OCI-M2 (cell line): ENCODE measurements at regions not wholly inside any gene's neighbourhood (a gene's known extent, or its start where the extent isn't known, plus 50 kb on each side); places are given as distances from the start of the nearest gene placed in this dataset.

Experiments
- DNase-seq: peaks from one replicate; lab custom pipeline; 2025; ENCODE audit not compliant: unreplicated experiment; lab: John Stamatoyannopoulos, UW

GRCh38 chr4:175125410-175126068 lies 207.4 kb downstream of the ADAM29 start:
- DNase-seq, result no peak

- no peak for DNase-seq
These were observed 209.2 kb downstream of the ADAM29 start for GRCh38 chr4:175127314-175127713.

GRCh38 chr4:175129797-175130196 lies 211.6 kb downstream of the ADAM29 start:
- DNase-seq, result no peak

DNA sequence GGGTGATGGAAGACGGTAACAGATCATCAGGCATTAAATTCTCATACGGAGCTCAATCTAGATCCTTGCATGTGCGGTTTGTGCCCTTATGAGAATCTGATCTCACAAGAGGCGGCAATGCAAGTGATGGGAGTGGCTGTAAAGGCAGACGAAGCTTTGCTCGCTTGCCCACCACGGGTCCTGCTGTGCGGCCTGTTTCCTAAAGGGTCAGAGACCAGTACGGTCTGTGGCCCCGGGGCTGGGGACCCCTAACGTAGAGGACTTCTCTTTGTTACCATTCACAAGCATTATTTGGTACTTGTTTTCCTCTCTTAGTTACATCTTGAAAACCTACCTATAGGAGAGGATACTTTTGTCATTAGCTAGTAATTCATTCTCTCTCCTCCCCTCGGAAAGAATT lies 221.0 kb downstream of the ADAM29 start:
- DNase-seq, result no peak

DNA sequence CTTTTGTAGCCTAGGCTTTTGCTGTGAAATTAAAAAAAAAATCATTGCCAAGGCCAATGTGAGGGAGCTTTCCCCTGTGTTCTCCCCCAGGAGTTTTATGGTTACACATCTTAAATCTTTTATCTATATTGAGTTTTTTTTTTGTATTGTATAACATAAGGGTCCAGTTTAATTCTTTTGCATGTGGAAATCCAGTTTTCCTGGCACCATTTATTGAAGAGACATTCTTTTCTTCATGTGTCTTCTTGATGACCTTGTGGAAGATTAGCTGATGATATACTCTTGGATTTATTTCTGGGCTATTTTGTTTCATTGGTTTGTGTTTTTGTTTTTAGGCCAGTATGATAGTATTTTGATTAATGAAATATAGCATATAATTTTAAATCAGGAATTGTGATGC lies 225.0 kb downstream of the ADAM29 start:
- DNase-seq, result no peak

- DNase-seq, result no peak
These were observed 228.6 kb downstream of the ADAM29 start for GRCh38 chr4:175146799-175147198.

DNA sequence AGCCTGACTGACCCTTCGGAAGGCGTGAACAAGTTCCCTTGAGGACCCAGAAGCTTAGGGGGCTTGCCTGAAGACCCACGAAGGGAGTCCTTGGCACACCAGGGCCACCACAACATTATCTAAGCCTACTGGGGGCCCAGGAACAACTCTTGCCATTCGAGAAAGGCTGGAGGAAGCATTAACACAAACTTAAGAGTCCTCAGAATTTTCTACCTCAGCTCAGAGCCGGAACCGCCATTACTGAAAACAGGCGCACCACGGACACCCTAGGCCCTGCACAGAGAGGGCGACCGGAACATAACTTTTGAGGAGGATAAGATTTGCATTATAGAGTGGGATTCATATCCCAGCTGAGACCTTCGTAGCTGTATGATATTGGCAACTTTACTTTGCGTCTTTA lies 229.1 kb downstream of the ADAM29 start:
- DNase-seq, result no peak

- DNase-seq, result no peak
These were observed 247.9 kb downstream of the ADAM29 start for GRCh38 chr4:175166020-175166419.

DNA sequence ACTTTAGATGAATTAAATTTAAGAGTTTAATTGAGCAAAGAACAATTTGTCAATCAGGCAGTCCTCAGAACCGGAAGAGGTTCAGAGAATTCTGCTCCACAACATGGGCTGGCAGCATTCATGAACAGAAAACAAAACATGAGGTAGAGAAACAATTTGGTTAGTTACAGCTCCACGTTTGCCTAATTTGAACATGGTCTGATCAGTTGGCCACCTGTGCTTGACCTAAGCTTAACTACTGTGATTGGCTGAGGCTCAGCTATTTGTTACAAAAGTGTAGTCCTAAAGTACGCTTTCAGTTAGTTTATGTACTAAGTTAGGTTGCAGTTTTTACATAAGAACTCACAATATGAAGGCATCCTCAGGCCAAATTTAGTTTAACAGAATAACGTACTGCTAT lies 258.6 kb downstream of the ADAM29 start:
- DNase-seq, result no peak

GRCh38 chr4:175190654-175191053 lies 272.5 kb downstream of the ADAM29 start:
- DNase-seq, result no peak

DNA sequence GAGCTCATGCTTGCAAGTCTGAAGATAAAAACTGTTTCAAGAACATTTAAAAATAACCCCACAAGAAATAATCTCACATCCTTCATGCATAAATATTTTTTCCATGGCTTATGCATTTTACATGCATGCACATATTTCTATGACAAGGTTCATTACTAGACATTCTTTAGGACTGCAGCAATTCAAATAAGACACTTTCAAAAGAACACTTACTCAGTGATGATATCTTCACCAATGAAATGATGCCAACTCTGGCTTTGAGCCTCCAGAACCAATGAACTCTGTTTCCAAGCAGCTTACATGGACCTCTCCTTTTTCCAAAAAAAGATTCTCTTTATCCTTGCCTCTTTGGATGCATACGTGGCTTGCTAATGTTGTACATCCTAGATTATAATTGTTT lies 279.9 kb downstream of the ADAM29 start:
- no peak for DNase-seq

DNA sequence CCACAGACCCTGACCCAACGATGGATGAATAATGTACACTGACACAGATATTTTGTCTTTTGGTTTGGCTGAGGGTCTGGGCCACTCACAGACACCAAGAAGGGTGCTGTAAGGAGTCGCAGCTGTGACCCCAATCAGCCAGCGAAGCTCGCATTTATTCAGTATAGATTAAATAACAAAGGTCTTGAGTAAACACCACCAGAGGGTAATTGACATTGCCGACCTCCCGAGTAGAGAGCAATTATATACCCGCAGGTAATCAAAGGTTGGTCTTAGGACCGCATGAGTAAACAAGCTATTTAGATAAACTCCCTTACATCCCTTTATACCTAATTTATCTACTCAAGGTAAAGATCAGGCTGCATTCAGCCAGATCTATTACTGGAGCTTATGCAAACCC lies 297.1 kb downstream of the ADAM29 start:
- DNase-seq, result no peak

GRCh38 chr4:175215657-175216056 lies 297.5 kb downstream of the ADAM29 start:
- no peak for DNase-seq

DNA sequence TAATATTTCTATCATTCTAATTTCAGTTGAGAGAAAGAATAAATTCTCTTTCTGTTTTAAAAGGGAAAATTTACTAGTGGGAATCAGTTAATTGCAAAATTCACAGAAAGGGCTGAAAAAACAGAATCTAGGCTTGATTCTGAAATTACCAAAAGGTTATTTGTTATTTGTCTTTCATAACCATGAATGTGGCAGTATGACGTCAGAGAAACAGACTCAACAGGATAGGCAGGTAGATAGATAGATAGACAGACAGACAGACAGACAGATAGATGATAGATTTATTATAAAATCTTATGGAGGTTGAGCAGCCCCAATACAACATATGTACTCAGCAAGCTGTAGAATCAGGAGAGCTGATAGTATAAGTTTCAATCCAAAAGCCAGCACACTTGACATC lies 311.0 kb downstream of the ADAM29 start:
- no peak for DNase-seq

DNA sequence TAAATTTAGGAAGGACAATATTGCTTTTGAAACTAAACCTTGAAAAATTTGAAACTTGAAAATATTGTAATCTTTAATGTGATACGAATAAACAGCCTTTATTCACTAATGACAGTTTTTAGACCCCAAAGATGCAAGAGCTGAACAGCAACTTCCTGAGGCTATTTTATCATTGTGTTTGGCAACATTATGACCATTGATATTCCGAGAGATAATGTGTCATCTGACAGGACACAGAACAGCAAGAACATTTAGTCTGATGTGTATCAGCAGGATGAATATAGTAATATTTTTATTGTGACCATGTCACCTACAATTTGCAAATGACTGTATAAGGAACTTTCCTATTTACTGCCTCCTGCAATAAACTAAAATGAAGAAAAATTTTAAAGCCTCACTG lies 316.0 kb downstream of the ADAM29 start:
- DNase-seq, result no peak

DNA sequence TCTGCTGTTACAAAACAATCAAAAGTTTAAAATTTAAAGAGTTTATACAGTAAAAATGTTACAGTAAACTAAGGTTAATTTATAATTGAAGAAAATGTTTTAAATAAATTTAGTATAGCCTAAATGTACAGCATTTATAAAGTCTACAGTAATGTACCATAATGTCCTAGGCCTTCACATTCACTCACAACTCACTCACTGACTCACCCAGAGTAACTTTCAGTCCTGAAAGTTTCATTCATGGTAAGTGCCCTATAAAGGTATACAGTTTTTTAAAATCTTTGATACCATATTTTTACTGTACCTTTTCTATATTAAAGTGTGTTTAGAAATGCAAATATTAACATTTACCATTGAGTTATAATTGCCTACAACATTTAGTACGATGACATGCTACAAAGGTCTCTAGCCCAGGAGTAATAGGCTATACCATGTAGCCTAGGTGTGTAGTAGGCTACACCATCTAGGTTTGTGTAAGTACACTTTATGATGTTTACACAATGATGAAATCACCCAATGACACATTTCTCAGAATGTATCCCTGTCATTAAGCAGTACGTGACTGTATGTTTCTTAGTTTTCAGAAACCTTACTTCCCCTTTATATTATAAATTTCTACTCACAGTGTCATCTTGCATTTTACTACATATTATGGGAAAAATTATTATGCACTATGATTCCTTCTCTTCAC lies 320.8 kb downstream of the ADAM29 start:
- no peak for DNase-seq

- DNase-seq, result no peak
These were observed 328.8 kb downstream of the ADAM29 start for GRCh38 chr4:175246941-175247340.

GRCh38 chr4:175252642-175253041 lies 334.5 kb downstream of the ADAM29 start:
- DNase-seq, result no peak

GRCh38 chr4:175253184-175253902 lies 335.2 kb downstream of the ADAM29 start:
- DNase-seq, result no peak

DNA sequence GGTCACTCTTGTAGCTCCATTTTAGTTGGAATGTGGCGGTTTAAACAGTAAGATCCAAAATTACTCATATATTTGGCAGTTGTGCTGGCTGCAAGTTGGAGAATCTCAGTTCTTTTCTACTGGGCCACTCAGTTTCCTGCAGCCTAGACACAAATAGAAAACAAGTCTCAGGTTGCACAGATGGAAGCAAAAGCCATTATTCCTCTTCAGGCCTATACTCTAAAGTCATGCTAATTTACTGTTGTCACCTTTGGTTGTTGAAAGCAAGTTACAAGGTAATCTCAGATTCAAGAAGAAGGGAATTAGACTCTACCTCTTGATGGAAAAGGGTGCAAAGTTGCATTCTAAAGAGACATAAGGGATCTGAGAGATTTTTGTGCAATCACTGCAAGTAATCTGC lies 345.4 kb downstream of the ADAM29 start:
- DNase-seq, result no peak

GRCh38 chr4:175271010-175271630 lies 353.0 kb downstream of the ADAM29 start:
- DNase-seq, result no peak
